ENCODE measurements at regions not wholly inside any gene's neighbourhood (a gene's known extent, or its start where the extent isn't known, plus 50 kb on each side); places are given as distances from the start of the nearest gene placed in this dataset.

GRCh38 chr15:38944536-38944935 is 379.9 kb upstream of the RASGRP1 start:
- TF ChIP-seq POLR2A (IDR thresholded peaks at IDR 0.05) (no peak), POLR2AphosphoS5 (IDR thresholded peaks at IDR 0.05) (no peak), EP300 (IDR thresholded peaks at IDR 0.05) (no peak)
- TF ChIP-seq, protein P1, sequence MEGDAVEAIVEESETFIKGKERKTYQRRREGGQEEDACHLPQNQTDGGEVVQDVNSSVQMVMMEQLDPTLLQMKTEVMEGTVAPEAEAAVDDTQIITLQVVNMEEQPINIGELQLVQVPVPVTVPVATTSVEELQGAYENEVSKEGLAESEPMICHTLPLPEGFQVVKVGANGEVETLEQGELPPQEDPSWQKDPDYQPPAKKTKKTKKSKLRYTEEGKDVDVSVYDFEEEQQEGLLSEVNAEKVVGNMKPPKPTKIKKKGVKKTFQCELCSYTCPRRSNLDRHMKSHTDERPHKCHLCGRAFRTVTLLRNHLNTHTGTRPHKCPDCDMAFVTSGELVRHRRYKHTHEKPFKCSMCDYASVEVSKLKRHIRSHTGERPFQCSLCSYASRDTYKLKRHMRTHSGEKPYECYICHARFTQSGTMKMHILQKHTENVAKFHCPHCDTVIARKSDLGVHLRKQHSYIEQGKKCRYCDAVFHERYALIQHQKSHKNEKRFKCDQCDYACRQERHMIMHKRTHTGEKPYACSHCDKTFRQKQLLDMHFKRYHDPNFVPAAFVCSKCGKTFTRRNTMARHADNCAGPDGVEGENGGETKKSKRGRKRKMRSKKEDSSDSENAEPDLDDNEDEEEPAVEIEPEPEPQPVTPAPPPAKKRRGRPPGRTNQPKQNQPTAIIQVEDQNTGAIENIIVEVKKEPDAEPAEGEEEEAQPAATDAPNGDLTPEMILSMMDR (IDR thresholded peaks at IDR 0.05): no peak
- H3K36me3 ChIP-seq: no peaks in the 10 kb centered on the region
- H3K4me3 ChIP-seq: no peak overlapping the region
- H3K27ac ChIP-seq: no peak overlapping the region
- H3K4me1 ChIP-seq: no peaks in the 10 kb centered on the region
- DNase-seq: no peak
- H3K27me3 ChIP-seq: no peaks in the 10 kb centered on the region
- no peak for ATAC-seq (ENCODE audit: low FRiP score in 2 of 2)
- no peaks in the 10 kb centered on the region for H3K9me3 ChIP-seq

GRCh38 chr15:38945551-38946298 is 381.1 kb upstream of the RASGRP1 start:
- Histone ChIP-seq H3K36me3 (no peaks in the 10 kb centered on the region), H3K27ac (no peak overlapping the region), H3K9me3 (no peaks in the 10 kb centered on the region), H3K4me3 (no peak overlapping the region), H3K27me3 (no peaks in the 10 kb centered on the region), H3K4me1 (no peaks in the 10 kb centered on the region)
- no peak for ATAC-seq (ENCODE audit: low FRiP score in 2 of 2)
- DNase-seq: no peak
- 70 to 82% methylated on average over 5 of the region's 5 CpGs for WGBS, 2 donors
- TF ChIP-seq, protein P1 (IDR thresholded peaks at IDR 0.05): no peak
- no peak for TF ChIP-seq POLR2A (IDR thresholded peaks at IDR 0.05)
- TF ChIP-seq EP300 (IDR thresholded peaks at IDR 0.05): no peak
- TF ChIP-seq POLR2AphosphoS5 (IDR thresholded peaks at IDR 0.05): no peak

GRCh38 chr15:38954090-38954489 is 389.5 kb upstream of the RASGRP1 start:
- WGBS, 2 donors: 89 to 90% methylated on average over 3 of the region's 3 CpGs
- TF ChIP-seq, protein P1 (IDR thresholded peaks at IDR 0.05): no peak
- TF ChIP-seq POLR2A (IDR thresholded peaks at IDR 0.05): no peak
- TF ChIP-seq POLR2AphosphoS5 (IDR thresholded peaks at IDR 0.05): no peak
- no peak for TF ChIP-seq EP300 (IDR thresholded peaks at IDR 0.05)
- no peak for ATAC-seq (ENCODE audit: low FRiP score in 2 of 2)

GRCh38 chr15:38961456-38961855 is 396.8 kb upstream of the RASGRP1 start:
- H3K27me3 ChIP-seq: no peaks in the 10 kb centered on the region
- DNase-seq (no peak), ATAC-seq (ENCODE audit: low FRiP score in 2 of 2) (no peak)
- H3K4me1 ChIP-seq: no peaks in the 10 kb centered on the region
- H3K27ac ChIP-seq: no peak overlapping the region
- WGBS, 2 donors: 59 to 69% methylated on average over 2 of the region's 2 CpGs
- H3K9me3 ChIP-seq: no peaks in the 10 kb centered on the region
- no peak overlapping the region for H3K4me3 ChIP-seq
- TF ChIP-seq POLR2AphosphoS5 (IDR thresholded peaks at IDR 0.05) (no peak), EP300 (IDR thresholded peaks at IDR 0.05) (no peak), POLR2A (IDR thresholded peaks at IDR 0.05) (no peak)
- TF ChIP-seq, protein P1 (IDR thresholded peaks at IDR 0.05): no peak
- no peaks in the 10 kb centered on the region for H3K36me3 ChIP-seq

More at GRCh38 chr15:38954090-38954489, 389.5 kb upstream of the RASGRP1 start:
- H3K4me1 ChIP-seq: no peaks in the 10 kb centered on the region
- H3K27me3 ChIP-seq: no peaks in the 10 kb centered on the region
- no peak for DNase-seq
- H3K27ac ChIP-seq: no peak overlapping the region
- no peak overlapping the region for H3K4me3 ChIP-seq
- no peaks in the 10 kb centered on the region for H3K36me3 ChIP-seq
- H3K9me3 ChIP-seq: no peaks in the 10 kb centered on the region

DNA sequence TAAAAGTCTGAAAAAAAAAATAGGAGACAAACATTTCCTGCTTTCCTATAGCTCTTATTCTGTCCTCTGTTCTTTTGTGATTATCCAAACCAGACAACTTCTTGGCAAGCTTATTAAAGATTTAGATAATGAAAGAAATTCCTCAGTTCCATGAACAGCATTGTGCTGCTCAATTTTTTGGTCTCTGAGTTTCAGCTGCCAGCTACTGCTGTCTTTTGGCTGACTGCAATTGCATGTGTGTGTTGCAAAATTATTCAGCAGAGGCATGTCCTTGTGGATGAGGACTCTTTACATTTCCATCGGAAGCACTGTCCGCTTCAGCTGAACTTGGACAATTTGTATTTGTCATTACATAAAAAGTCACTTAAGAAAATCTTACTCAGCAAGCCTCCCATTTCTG is 397.3 kb upstream of the RASGRP1 start:
- H3K4me3 ChIP-seq: no peak overlapping the region
- no peaks in the 10 kb centered on the region for H3K27me3 ChIP-seq
- ATAC-seq (ENCODE audit: low FRiP score in 2 of 2): no peak
- no peak for TF ChIP-seq EP300 (IDR thresholded peaks at IDR 0.05)
- TF ChIP-seq, protein P1 (IDR thresholded peaks at IDR 0.05): no peak
- no peak for TF ChIP-seq POLR2A (IDR thresholded peaks at IDR 0.05)
- TF ChIP-seq POLR2AphosphoS5 (IDR thresholded peaks at IDR 0.05): no peak
- no peaks in the 10 kb centered on the region for H3K36me3 ChIP-seq
- 69 to 73% methylated on average over 2 of the region's 2 CpGs for WGBS, 2 donors
- DNase-seq: no peak
- no peaks in the 10 kb centered on the region for H3K4me1 ChIP-seq
- no peak overlapping the region for H3K27ac ChIP-seq
- H3K9me3 ChIP-seq: no peaks in the 10 kb centered on the region
